Keratinocyte (primary cell): ENCODE measurements at regions not wholly inside any gene's neighbourhood (a gene's known extent, or its start where the extent isn't known, plus 50 kb on each side); places are given as distances from the start of the nearest gene placed in this dataset.

Experiments used
- DNase-seq: peaks from one replicate; pipeline ENCODE4 v3.0.0-alpha.2; 2011; ENCODE audit warnings: low read depth, missing footprints, low spot score
- FAIRE-seq: peaks from 2 replicates; lab custom pipeline; 2011; peaks lifted over from hg19 to GRCh38; lab: Jason Lieb, UNC
- H2AFZ ChIP-seq: 2 replicates; pipeline ENCODE4 v1.6.0; 2012; ENCODE audit warnings: low read length, control low read depth, inconsistent platforms; ENCODE audit not compliant: control insufficient read depth
- H3K27ac ChIP-seq: 2 replicates; pipeline ENCODE4 v1.5.1; 2011; ENCODE audit warnings: low read length; ENCODE audit not compliant: control insufficient read depth, insufficient read depth
- H3K27me3 ChIP-seq: 3 replicates; pipeline ENCODE4 v1.6.0; 2011; ENCODE audit warnings: low read length; ENCODE audit not compliant: control insufficient read depth, insufficient read depth; ENCODE audit errors: extremely low read depth
- H3K36me3 ChIP-seq, 2 experiments: 2 replicates in 1 of 2; 3 replicates in 1 of 2; pipeline ENCODE4 v1.5.1; 2011; ENCODE audit warnings: low read length in 2 of 2, mild to moderate bottlenecking in 1 of 2; ENCODE audit not compliant: control insufficient read depth in 2 of 2, insufficient read depth in 2 of 2; ENCODE audit errors: extremely low read depth in 1 of 2
- H3K4me1 ChIP-seq: 3 replicates; pipeline ENCODE4 v1.5.1; 2011; ENCODE audit warnings: low read length; ENCODE audit not compliant: control insufficient read depth, insufficient read depth; ENCODE audit errors: extremely low read depth
- H3K4me2 ChIP-seq: 3 replicates; pipeline ENCODE4 v1.6.0; 2011; ENCODE audit warnings: low read depth, low read length; ENCODE audit not compliant: control insufficient read depth, insufficient read depth; ENCODE audit errors: extremely low read depth
- H3K4me3 ChIP-seq, 3 experiments: fragments of 200-600 bp in 1 of 3; sonication (generic) in 1 of 3; 2 replicates in 2 of 3; 3 replicates in 1 of 3; pipeline ENCODE4 v1.5.1; 2011 to 2016; ENCODE audit warnings: low read length in 3 of 3, mild to moderate bottlenecking in 3 of 3, control low read depth in 2 of 3, inconsistent platforms in 1 of 3, low read depth in 1 of 3, mixed read lengths in 1 of 3, mixed run types in 1 of 3, moderate library complexity in 1 of 3; ENCODE audit not compliant: control insufficient read depth in 2 of 3, insufficient read depth in 2 of 3; ENCODE audit errors: extremely low read depth in 1 of 3
- H3K79me2 ChIP-seq: 2 replicates; pipeline ENCODE4 v1.6.0; 2012; ENCODE audit warnings: low read length; ENCODE audit not compliant: control insufficient read depth, insufficient read depth
- H3K9ac ChIP-seq: 3 replicates; pipeline ENCODE4 v1.6.0; 2011; ENCODE audit warnings: low read length; ENCODE audit not compliant: control insufficient read depth, insufficient read depth; ENCODE audit errors: extremely low read depth
- H3K9me1 ChIP-seq: 3 replicates; pipeline ENCODE4 v1.6.0; 2011; ENCODE audit warnings: low read length; ENCODE audit not compliant: control insufficient read depth, insufficient read depth; ENCODE audit errors: extremely low read depth
- H3K9me3 ChIP-seq: 2 replicates; pipeline ENCODE4 v1.5.1; 2012; ENCODE audit warnings: low read depth, low read length; ENCODE audit not compliant: control insufficient read depth
- H4K20me1 ChIP-seq: 3 replicates; pipeline ENCODE4 v1.6.0; 2011; ENCODE audit warnings: low read length; ENCODE audit not compliant: control insufficient read depth, insufficient read depth; ENCODE audit errors: extremely low read depth
- EZH2 ChIP-seq: IDR thresholded peaks from one replicate; pipeline ENCODE4 v1.6.1; 2012; ENCODE audit warnings: inconsistent platforms, mild to moderate bottlenecking, low read length, moderate library complexity
- dilution Hi-C: fragments of 300-500 bp; cut with MboI; formaldehyde crosslinking; loops from one replicate; pipeline ENCODE4 v1.7.0; 2020; ENCODE audit warnings: low sequenced_read_pairs; ENCODE audit not compliant: extremely low pct_ligation_motif_present
- TF ChIP-seq, protein P1 (sequence below), 3 experiments: IDR thresholded peaks in 1 of 3; conservative IDR thresholded peaks in 1 of 3; optimal IDR thresholded peaks in 1 of 3; 2 replicates in 2 of 3; 3 replicates in 1 of 3; pipeline versions ENCODE3 to v1.5.1; 2011; ENCODE audit warnings: low read length in 3 of 3, mild to moderate bottlenecking in 3 of 3, moderate library complexity in 2 of 3, control low read depth in 1 of 3, inconsistent platforms in 1 of 3; ENCODE audit not compliant: insufficient read depth in 2 of 3; ENCODE audit errors: extremely low read depth in 1 of 3

GRCh38 chr3:164375538-164375937 lies 702.8 kb downstream of the SI start:
- H3K4me3 ChIP-seq: no peak overlapping the region
- no peaks in the 10 kb centered on the region for H3K36me3 ChIP-seq
- no peaks in the 10 kb centered on the region for H3K9me1 ChIP-seq
- no peak overlapping the region for H3K9ac ChIP-seq
- dilution Hi-C loops: no loop called here
- TF ChIP-seq, protein P1, sequence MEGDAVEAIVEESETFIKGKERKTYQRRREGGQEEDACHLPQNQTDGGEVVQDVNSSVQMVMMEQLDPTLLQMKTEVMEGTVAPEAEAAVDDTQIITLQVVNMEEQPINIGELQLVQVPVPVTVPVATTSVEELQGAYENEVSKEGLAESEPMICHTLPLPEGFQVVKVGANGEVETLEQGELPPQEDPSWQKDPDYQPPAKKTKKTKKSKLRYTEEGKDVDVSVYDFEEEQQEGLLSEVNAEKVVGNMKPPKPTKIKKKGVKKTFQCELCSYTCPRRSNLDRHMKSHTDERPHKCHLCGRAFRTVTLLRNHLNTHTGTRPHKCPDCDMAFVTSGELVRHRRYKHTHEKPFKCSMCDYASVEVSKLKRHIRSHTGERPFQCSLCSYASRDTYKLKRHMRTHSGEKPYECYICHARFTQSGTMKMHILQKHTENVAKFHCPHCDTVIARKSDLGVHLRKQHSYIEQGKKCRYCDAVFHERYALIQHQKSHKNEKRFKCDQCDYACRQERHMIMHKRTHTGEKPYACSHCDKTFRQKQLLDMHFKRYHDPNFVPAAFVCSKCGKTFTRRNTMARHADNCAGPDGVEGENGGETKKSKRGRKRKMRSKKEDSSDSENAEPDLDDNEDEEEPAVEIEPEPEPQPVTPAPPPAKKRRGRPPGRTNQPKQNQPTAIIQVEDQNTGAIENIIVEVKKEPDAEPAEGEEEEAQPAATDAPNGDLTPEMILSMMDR (optimal IDR thresholded peaks at IDR 0.05 in 1 of 3, IDR thresholded peaks at IDR 0.05 in 1 of 3, conservative IDR thresholded peaks at IDR 0.05 in 1 of 3; ENCODE audit: extremely low read depth in 1 of 3, insufficient read depth in 2 of 3, low read length in 3 of 3): no peak
- no peak for TF ChIP-seq EZH2
- no peaks in the 10 kb centered on the region for H3K79me2 ChIP-seq
- H4K20me1 ChIP-seq: no peaks in the 10 kb centered on the region
- H3K27me3 ChIP-seq: no peaks in the 10 kb centered on the region
- FAIRE-seq (no peak), DNase-seq (no peak)
- no peaks in the 10 kb centered on the region for H3K9me3 ChIP-seq
- no peak overlapping the region for H2AFZ ChIP-seq
- no peak overlapping the region for H3K27ac ChIP-seq
- H3K4me2 ChIP-seq: no peak overlapping the region
- no peaks in the 10 kb centered on the region for H3K4me1 ChIP-seq

DNA sequence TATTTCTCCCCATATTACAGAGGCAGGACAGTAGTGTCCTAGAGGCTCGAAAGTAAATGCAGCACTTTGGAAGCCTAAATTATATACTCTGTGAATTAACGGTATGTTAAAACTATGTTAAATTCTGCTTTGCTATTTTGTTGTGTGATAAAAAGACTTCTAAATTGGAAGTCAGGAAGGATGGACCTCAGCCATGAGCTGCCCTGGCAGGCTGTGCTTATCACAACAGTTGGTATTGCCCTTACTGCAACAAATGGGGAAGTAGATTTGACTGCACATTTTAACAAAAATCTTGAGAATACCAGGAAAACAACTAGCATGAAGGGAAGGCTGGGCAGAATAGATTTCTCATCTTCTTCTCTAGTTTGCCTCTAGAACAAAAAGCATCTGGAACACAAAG lies 706.6 kb downstream of the SI start:
- Histone ChIP-seq H2AFZ (no peak overlapping the region), H3K4me1 (no peaks in the 10 kb centered on the region), H3K27me3 (no peaks in the 10 kb centered on the region), H3K4me3 (no peak overlapping the region), H3K9me1 (no peaks in the 10 kb centered on the region), H3K4me2 (no peak overlapping the region), H3K9ac (no peak overlapping the region), H3K9me3 (no peaks in the 10 kb centered on the region), H3K27ac (no peak overlapping the region), H4K20me1 (no peaks in the 10 kb centered on the region), H3K36me3 (no peaks in the 10 kb centered on the region), H3K79me2 (no peaks in the 10 kb centered on the region)
- TF ChIP-seq, protein P1 (optimal IDR thresholded peaks at IDR 0.05 in 1 of 3, IDR thresholded peaks at IDR 0.05 in 1 of 3, conservative IDR thresholded peaks at IDR 0.05 in 1 of 3; ENCODE audit: extremely low read depth in 1 of 3, insufficient read depth in 2 of 3, low read length in 3 of 3): no peak
- no peak for TF ChIP-seq EZH2
- FAIRE-seq (no peak), DNase-seq (no peak)
- dilution Hi-C loops: no loop called here
